ENCODE measurements at regions not wholly inside any gene's neighbourhood (a gene's known extent, or its start where the extent isn't known, plus 50 kb on each side); places are given as distances from the start of the nearest gene placed in this dataset.

DNA sequence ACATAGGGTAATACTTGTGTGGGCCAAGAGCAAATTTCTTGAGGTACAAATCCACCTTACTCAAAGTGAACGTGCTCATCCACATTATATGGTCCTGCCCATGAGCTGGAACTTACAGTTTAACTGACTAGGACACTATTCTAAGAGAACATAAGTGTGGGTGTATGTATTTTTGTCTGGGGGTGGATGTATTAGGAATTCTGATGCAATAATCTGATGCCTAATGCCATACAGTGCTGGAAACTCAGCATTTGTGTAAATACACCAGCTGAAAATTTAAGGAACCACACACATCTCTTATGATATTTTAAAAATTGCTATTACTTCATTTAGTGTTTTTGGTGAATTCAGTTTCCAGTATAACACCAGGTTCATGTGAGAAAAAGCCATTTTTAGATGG lies 1350.7 kb downstream of the ZPLD1 start:
- no peaks in the 10 kb centered on the region for H3K4me1 ChIP-seq (ENCODE audit: control insufficient read depth in 1 of 2, low read depth in 2 of 2)
- TF ChIP-seq, protein P1, sequence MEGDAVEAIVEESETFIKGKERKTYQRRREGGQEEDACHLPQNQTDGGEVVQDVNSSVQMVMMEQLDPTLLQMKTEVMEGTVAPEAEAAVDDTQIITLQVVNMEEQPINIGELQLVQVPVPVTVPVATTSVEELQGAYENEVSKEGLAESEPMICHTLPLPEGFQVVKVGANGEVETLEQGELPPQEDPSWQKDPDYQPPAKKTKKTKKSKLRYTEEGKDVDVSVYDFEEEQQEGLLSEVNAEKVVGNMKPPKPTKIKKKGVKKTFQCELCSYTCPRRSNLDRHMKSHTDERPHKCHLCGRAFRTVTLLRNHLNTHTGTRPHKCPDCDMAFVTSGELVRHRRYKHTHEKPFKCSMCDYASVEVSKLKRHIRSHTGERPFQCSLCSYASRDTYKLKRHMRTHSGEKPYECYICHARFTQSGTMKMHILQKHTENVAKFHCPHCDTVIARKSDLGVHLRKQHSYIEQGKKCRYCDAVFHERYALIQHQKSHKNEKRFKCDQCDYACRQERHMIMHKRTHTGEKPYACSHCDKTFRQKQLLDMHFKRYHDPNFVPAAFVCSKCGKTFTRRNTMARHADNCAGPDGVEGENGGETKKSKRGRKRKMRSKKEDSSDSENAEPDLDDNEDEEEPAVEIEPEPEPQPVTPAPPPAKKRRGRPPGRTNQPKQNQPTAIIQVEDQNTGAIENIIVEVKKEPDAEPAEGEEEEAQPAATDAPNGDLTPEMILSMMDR (IDR thresholded peaks at IDR 0.05) = no peak
- H3K4me3 ChIP-seq = no peak overlapping the region
- no peak for DNase-seq (ENCODE audit: low spot score)
- H3K9me3 ChIP-seq = no peaks in the 10 kb centered on the region
- ATAC-seq (ENCODE audit: insufficient number of reproducible peaks, low FRiP score, low read depth) = no peak
- H3K27ac ChIP-seq = no peak overlapping the region
- H3K36me3 ChIP-seq = no peaks in the 10 kb centered on the region
- H3K27me3 ChIP-seq (replicated peaks; ENCODE audit: insufficient read depth) = no peaks in the 10 kb centered on the region

DNA sequence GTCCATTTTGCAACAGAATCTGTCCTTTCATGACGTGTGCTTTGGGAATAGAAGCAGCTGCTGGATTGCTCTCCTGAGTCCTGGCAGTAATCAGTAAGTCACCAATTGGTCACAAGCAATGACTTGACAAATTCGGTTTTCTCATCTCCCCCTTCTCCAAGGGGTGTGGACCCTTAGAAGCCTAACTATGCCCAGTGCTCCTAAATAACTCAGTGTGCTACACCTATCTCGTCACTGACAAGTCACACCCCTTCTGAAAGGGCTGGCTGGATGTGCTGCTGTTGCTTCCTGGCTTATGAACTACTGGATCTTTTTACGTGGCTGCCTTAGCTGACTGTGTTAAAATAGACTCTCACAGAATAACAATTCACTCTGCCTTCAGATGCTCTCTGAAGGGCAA lies 1351.5 kb downstream of the ZPLD1 start:
- H3K27me3 ChIP-seq (replicated peaks; ENCODE audit: insufficient read depth) = no peaks in the 10 kb centered on the region
- TF ChIP-seq, protein P1 (IDR thresholded peaks at IDR 0.05) = no peak
- H3K27ac ChIP-seq = no peak overlapping the region
- H3K9me3 ChIP-seq = no peaks in the 10 kb centered on the region
- no peaks in the 10 kb centered on the region for H3K36me3 ChIP-seq
- no peaks in the 10 kb centered on the region for H3K4me1 ChIP-seq (ENCODE audit: control insufficient read depth in 1 of 2, low read depth in 2 of 2)
- DNase-seq (ENCODE audit: low spot score) = no peak
- ATAC-seq (ENCODE audit: insufficient number of reproducible peaks, low FRiP score, low read depth) = no peak
- no peak overlapping the region for H3K4me3 ChIP-seq

DNA sequence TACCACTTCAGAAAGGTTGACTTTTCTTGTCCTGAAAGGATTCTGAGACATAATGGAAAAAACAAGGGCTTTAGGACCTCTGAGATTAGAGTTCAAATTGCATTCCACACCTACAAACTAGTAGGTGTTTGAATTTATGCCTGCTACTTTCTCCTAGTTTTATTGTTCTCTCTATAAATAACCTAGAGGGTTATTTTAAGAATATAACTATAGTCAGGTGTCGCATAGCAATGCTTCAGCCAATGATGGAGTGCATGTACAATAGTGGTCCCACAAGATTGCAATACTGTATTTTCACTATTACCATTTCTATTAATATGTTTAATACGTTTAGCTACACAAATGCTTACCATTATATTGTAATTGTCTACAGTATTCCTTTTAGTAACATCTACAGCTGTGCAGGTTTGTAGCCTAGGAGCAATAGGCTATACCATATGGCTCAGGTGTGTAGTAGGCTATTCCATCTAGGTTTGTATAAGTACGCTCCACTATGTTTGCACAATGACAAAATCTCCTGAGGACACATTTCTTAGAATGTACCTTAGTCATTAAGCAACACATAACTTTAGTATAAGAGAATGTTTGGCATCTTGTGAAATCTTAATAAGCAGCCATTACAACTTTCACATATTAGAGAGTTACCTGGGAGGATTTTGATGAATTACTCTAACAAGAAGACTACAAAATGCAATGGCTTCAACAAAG lies 1352.5 kb downstream of the ZPLD1 start:
- TF ChIP-seq, protein P1 (IDR thresholded peaks at IDR 0.05) = no peak
- no peak overlapping the region for H3K27ac ChIP-seq
- ATAC-seq (ENCODE audit: insufficient number of reproducible peaks, low FRiP score, low read depth) = no peak

DNA sequence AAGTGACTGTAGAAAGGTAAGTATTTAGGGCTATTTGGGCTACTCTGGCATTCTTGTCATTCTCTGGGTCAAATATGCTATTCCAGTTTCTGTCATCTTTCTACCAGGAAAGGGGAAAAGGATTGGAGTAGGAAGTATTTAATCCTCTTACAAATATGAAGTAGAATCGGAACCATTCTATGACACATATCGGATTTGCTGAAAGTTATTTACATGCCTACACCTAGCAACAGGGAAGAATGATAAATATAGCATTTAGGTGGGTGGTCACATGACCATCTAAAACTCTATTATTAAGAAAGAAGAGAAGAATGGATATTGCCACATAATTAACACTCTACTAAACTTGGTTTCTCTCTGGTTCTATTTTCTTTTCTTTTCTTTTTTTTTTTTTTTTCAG lies 1353.1 kb downstream of the ZPLD1 start:
- Histone ChIP-seq H3K9me3 (no peaks in the 10 kb centered on the region), H3K4me3 (no peak overlapping the region), H3K27me3 (replicated peaks; ENCODE audit: insufficient read depth) (no peaks in the 10 kb centered on the region), H3K27ac (no peak overlapping the region), H3K4me1 (ENCODE audit: control insufficient read depth in 1 of 2, low read depth in 2 of 2) (no peaks in the 10 kb centered on the region), H3K36me3 (no peaks in the 10 kb centered on the region)
- DNase-seq (ENCODE audit: low spot score) (no peak), ATAC-seq (ENCODE audit: insufficient number of reproducible peaks, low FRiP score, low read depth) (no peak)
- TF ChIP-seq, protein P1 (IDR thresholded peaks at IDR 0.05) = no peak

More for the DNA sequence above, 1352.5 kb downstream of the ZPLD1 start:
- no peaks in the 10 kb centered on the region for H3K4me1 ChIP-seq (ENCODE audit: control insufficient read depth in 1 of 2, low read depth in 2 of 2)
- no peaks in the 10 kb centered on the region for H3K9me3 ChIP-seq
- no peaks in the 10 kb centered on the region for H3K27me3 ChIP-seq (replicated peaks; ENCODE audit: insufficient read depth)
- no peaks in the 10 kb centered on the region for H3K36me3 ChIP-seq
- no peak overlapping the region for H3K4me3 ChIP-seq
- no peak for DNase-seq (ENCODE audit: low spot score)

DNA sequence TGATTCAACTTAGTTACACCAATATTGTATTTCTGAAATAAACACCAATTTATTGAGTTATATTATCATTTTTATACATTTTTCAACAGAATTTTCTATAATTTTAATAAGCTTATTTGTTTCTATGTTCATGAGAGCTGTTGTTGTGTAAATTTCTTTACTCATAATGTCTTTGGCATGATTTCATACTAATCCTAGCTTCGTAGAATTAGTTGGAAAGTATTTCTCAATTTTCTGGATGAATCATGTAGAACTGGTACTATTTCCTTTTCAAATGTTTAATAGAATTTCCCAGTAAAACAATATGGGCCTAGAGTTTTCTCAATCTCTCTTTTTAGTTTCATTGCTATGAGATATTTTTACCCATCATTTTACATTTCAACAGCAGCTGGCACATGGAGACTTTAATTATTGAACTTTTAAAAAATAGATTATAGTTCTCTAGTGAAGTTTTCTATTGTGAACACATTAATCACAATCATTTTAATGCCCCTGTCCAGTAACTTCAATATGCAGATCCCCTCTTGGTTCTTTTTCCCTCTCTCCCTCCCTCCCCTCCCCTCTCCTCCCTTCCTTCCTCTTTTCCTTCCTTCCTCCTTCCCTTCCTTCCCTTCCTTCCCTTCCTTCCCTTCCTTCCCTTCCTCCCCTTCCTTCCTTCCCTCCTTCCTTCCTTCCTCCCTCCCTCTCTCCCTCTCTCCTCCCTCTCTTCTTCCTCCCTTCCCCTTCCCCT lies 1357.1 kb downstream of the ZPLD1 start:
- Histone ChIP-seq H3K9me3 (no peaks in the 10 kb centered on the region), H3K4me3 (no peak overlapping the region), H3K4me1 (ENCODE audit: control insufficient read depth in 1 of 2, low read depth in 2 of 2) (no peaks in the 10 kb centered on the region), H3K36me3 (no peaks in the 10 kb centered on the region), H3K27me3 (replicated peaks; ENCODE audit: insufficient read depth) (no peaks in the 10 kb centered on the region), H3K27ac (no peak overlapping the region)
- TF ChIP-seq, protein P1 (IDR thresholded peaks at IDR 0.05) = no peak
- ATAC-seq (ENCODE audit: insufficient number of reproducible peaks, low FRiP score, low read depth) (no peak), DNase-seq (ENCODE audit: low spot score) (no peak)

Data from thoracic aorta (tissue), 2 donors.